ENCODE measurements at regions not wholly inside any gene's neighbourhood (a gene's known extent, or its start where the extent isn't known, plus 50 kb on each side); places are given as distances from the start of the nearest gene placed in this dataset.

- WGBS = 77% methylated on average over 2 of the region's 2 CpGs
Observed at GRCh38 chr10:90417476-90418210, 440.2 kb downstream of the HTR7 start.

GRCh38 chr10:90418869-90419652, 438.8 kb downstream of the HTR7 start:
- no peaks in the 10 kb centered on the region for H3K36me3 ChIP-seq (ENCODE audit: control insufficient read depth in 2 of 2, insufficient read depth in 2 of 2, low read length in 1 of 2)
- no peak for DNase-seq (ENCODE audit: low read depth in 6 of 9, low spot score in 9 of 9)
- WGBS = 97% methylated on average over 7 of the region's 7 CpGs

More at GRCh38 chr10:90417476-90418210, 440.2 kb downstream of the HTR7 start:
- Histone ChIP-seq H3K27me3 (ENCODE audit: control insufficient read depth in 2 of 2, insufficient read depth in 1 of 2, low read length in 1 of 2) (no peaks in the 10 kb centered on the region), H3K4me3 (ENCODE audit: low read length in 2 of 2) (no peak overlapping the region), H3K36me3 (ENCODE audit: control insufficient read depth in 2 of 2, insufficient read depth in 2 of 2, low read length in 1 of 2) (no peaks in the 10 kb centered on the region), H3K4me1 (ENCODE audit: control insufficient read depth in 2 of 2, insufficient read depth in 2 of 2, low read length in 2 of 2) (no peaks in the 10 kb centered on the region), H3K27ac (ENCODE audit: low read depth in 1 of 2, low read length in 1 of 2) (no peak overlapping the region), H3K9me3 (ENCODE audit: control insufficient read depth in 2 of 2, insufficient read depth in 1 of 2, low read length in 1 of 2) (no peaks in the 10 kb centered on the region)
- DNase-seq (ENCODE audit: low read depth in 6 of 9, low spot score in 9 of 9) = no peak

DNA sequence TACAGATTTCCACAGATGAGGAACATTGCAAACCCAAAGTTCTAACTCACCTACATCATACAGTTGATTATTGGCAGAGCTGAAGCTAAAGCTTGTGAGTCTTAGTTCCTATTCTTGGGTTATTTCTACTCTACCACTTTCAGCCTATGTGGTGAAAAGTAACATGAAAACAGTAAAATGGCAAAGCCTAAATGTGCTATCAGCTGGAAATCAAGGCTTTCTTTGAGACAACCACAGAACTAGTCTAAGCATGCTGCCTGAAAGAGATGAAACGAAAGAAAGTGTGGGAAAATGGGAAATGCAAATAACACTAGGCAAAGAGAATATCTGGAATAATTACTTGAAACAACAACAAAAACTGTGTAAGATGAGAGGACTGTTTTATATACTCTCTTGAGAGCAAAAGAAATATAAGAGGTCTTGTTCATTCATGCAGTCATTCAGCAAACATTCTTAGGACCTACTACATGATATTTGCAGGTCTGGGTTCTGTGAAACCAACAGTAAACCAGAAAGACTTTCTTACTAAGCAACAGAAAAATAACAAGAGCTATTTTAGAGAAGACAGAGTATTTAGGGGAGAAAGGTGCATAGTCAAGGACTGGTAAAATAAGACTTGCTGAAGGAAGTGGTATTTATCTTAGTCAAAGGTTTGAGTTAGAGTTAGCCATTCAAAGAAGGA, 437.1 kb downstream of the HTR7 start:
- Histone ChIP-seq H3K27ac (ENCODE audit: low read depth in 1 of 2, low read length in 1 of 2) (no peak overlapping the region), H3K4me1 (ENCODE audit: control insufficient read depth in 2 of 2, insufficient read depth in 2 of 2, low read length in 2 of 2) (no peaks in the 10 kb centered on the region), H3K9me3 (ENCODE audit: control insufficient read depth in 2 of 2, insufficient read depth in 1 of 2, low read length in 1 of 2) (no peaks in the 10 kb centered on the region), H3K27me3 (ENCODE audit: control insufficient read depth in 2 of 2, insufficient read depth in 1 of 2, low read length in 1 of 2) (no peaks in the 10 kb centered on the region), H3K4me3 (ENCODE audit: low read length in 2 of 2) (no peak overlapping the region), H3K36me3 (ENCODE audit: control insufficient read depth in 2 of 2, insufficient read depth in 2 of 2, low read length in 1 of 2) (no peaks in the 10 kb centered on the region)
- DNase-seq (ENCODE audit: low read depth in 6 of 9, low spot score in 9 of 9) = no peak
- WGBS = 87% methylated on average over 1 of the region's 1 CpG

More at GRCh38 chr10:90418869-90419652, 438.8 kb downstream of the HTR7 start:
- no peak overlapping the region for H3K27ac ChIP-seq (ENCODE audit: low read depth in 1 of 2, low read length in 1 of 2)
- H3K9me3 ChIP-seq (ENCODE audit: control insufficient read depth in 2 of 2, insufficient read depth in 1 of 2, low read length in 1 of 2) = no peaks in the 10 kb centered on the region
- no peaks in the 10 kb centered on the region for H3K4me1 ChIP-seq (ENCODE audit: control insufficient read depth in 2 of 2, insufficient read depth in 2 of 2, low read length in 2 of 2)
- no peaks in the 10 kb centered on the region for H3K27me3 ChIP-seq (ENCODE audit: control insufficient read depth in 2 of 2, insufficient read depth in 1 of 2, low read length in 1 of 2)
- no peak overlapping the region for H3K4me3 ChIP-seq (ENCODE audit: low read length in 2 of 2)

- Histone ChIP-seq H3K9me3 (ENCODE audit: control insufficient read depth in 2 of 2, insufficient read depth in 1 of 2, low read length in 1 of 2) (no peaks in the 10 kb centered on the region), H3K4me3 (ENCODE audit: low read length in 2 of 2) (no peak overlapping the region), H3K36me3 (ENCODE audit: control insufficient read depth in 2 of 2, insufficient read depth in 2 of 2, low read length in 1 of 2) (no peaks in the 10 kb centered on the region), H3K4me1 (ENCODE audit: control insufficient read depth in 2 of 2, insufficient read depth in 2 of 2, low read length in 2 of 2) (no peaks in the 10 kb centered on the region), H3K27me3 (ENCODE audit: control insufficient read depth in 2 of 2, insufficient read depth in 1 of 2, low read length in 1 of 2) (no peaks in the 10 kb centered on the region), H3K27ac (ENCODE audit: low read depth in 1 of 2, low read length in 1 of 2) (no peak overlapping the region)
- 95% methylated on average over 2 of the region's 2 CpGs for WGBS
- no peak for DNase-seq (ENCODE audit: low read depth in 6 of 9, low spot score in 9 of 9)
Observed at GRCh38 chr10:90421874-90422273, 436.0 kb downstream of the HTR7 start.

DNA sequence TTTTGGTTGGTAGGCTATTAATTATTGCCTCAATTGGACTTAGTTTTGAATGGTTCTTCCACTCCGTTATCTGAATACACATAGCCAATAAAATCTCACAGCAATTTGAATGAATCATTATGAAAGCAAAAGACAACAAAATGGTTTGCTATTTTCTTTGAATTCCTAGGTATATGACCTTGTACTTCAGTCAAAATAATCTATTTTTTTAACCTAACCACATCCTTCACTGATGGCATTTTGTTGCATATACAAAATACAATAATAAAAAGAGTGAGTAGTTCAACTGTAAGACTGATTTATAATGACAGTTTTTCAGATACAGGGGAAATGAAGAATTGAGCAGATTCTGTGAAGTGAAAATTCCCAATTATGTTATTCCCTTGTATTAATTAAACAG, 433.1 kb downstream of the HTR7 start:
- no peaks in the 10 kb centered on the region for H3K4me1 ChIP-seq (ENCODE audit: control insufficient read depth in 2 of 2, insufficient read depth in 2 of 2, low read length in 2 of 2)
- no peaks in the 10 kb centered on the region for H3K36me3 ChIP-seq (ENCODE audit: control insufficient read depth in 2 of 2, insufficient read depth in 2 of 2, low read length in 1 of 2)
- no peak for DNase-seq (ENCODE audit: low read depth in 6 of 9, low spot score in 9 of 9)
- H3K9me3 ChIP-seq (ENCODE audit: control insufficient read depth in 2 of 2, insufficient read depth in 1 of 2, low read length in 1 of 2) = no peaks in the 10 kb centered on the region
- H3K27ac ChIP-seq (ENCODE audit: low read depth in 1 of 2, low read length in 1 of 2) = no peak overlapping the region
- WGBS = 95% methylated on average over 1 of the region's 1 CpG
- no peak overlapping the region for H3K4me3 ChIP-seq (ENCODE audit: low read length in 2 of 2)
- H3K27me3 ChIP-seq (ENCODE audit: control insufficient read depth in 2 of 2, insufficient read depth in 1 of 2, low read length in 1 of 2) = no peaks in the 10 kb centered on the region

- H3K4me1 ChIP-seq (ENCODE audit: control insufficient read depth in 2 of 2, insufficient read depth in 2 of 2, low read length in 2 of 2) = no peaks in the 10 kb centered on the region
- DNase-seq (ENCODE audit: low read depth in 6 of 9, low spot score in 9 of 9) = no peak
- no peaks in the 10 kb centered on the region for H3K36me3 ChIP-seq (ENCODE audit: control insufficient read depth in 2 of 2, insufficient read depth in 2 of 2, low read length in 1 of 2)
- no peaks in the 10 kb centered on the region for H3K9me3 ChIP-seq (ENCODE audit: control insufficient read depth in 2 of 2, insufficient read depth in 1 of 2, low read length in 1 of 2)
- no peak overlapping the region for H3K4me3 ChIP-seq (ENCODE audit: low read length in 2 of 2)
- WGBS = 36% methylated on average over 1 of the region's 1 CpG
- no peak overlapping the region for H3K27ac ChIP-seq (ENCODE audit: low read depth in 1 of 2, low read length in 1 of 2)
- no peaks in the 10 kb centered on the region for H3K27me3 ChIP-seq (ENCODE audit: control insufficient read depth in 2 of 2, insufficient read depth in 1 of 2, low read length in 1 of 2)
Observed at GRCh38 chr10:90430186-90430585, 427.7 kb downstream of the HTR7 start.

- Histone ChIP-seq H3K4me3 (ENCODE audit: low read length in 2 of 2) (no peak overlapping the region), H3K4me1 (ENCODE audit: control insufficient read depth in 2 of 2, insufficient read depth in 2 of 2, low read length in 2 of 2) (no peaks in the 10 kb centered on the region), H3K27me3 (ENCODE audit: control insufficient read depth in 2 of 2, insufficient read depth in 1 of 2, low read length in 1 of 2) (no peaks in the 10 kb centered on the region), H3K36me3 (ENCODE audit: control insufficient read depth in 2 of 2, insufficient read depth in 2 of 2, low read length in 1 of 2) (no peaks in the 10 kb centered on the region), H3K9me3 (ENCODE audit: control insufficient read depth in 2 of 2, insufficient read depth in 1 of 2, low read length in 1 of 2) (no peaks in the 10 kb centered on the region), H3K27ac (ENCODE audit: low read depth in 1 of 2, low read length in 1 of 2) (no peak overlapping the region)
- DNase-seq (ENCODE audit: low read depth in 6 of 9, low spot score in 9 of 9) = no peak
Observed at GRCh38 chr10:90432866-90433265, 425.0 kb downstream of the HTR7 start.

DNA sequence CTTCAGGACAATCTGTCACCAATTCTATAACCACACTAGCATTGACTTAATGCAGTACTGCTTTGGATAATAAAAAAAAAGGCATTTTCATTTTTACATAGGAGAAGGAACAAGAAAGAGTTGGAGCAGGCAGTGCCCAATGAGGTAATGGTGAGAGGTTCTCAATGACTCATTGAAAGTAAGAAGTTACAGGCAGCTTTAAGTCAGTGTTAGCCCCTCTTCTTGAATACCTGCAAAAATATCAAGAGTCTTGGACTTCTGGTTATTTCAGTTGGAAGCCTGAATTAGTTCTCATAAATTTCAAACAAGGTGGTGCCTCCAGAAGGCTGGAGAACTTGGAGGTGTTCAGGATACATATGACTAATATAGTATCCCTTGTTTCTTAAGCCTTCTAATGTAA, 422.5 kb downstream of the HTR7 start:
- Histone ChIP-seq H3K4me3 (ENCODE audit: low read length in 2 of 2) (no peak overlapping the region), H3K27me3 (ENCODE audit: control insufficient read depth in 2 of 2, insufficient read depth in 1 of 2, low read length in 1 of 2) (no peaks in the 10 kb centered on the region), H3K9me3 (ENCODE audit: control insufficient read depth in 2 of 2, insufficient read depth in 1 of 2, low read length in 1 of 2) (no peaks in the 10 kb centered on the region)

GRCh38 chr10:90437452-90437851, 420.4 kb downstream of the HTR7 start:
- Histone ChIP-seq H3K4me1 (ENCODE audit: control insufficient read depth in 2 of 2, insufficient read depth in 2 of 2, low read length in 2 of 2) (no peaks in the 10 kb centered on the region), H3K9me3 (ENCODE audit: control insufficient read depth in 2 of 2, insufficient read depth in 1 of 2, low read length in 1 of 2) (peaks cover 0 to 9% of the 10 kb centered on the region in 2 donors), H3K36me3 (ENCODE audit: control insufficient read depth in 2 of 2, insufficient read depth in 2 of 2, low read length in 1 of 2) (no peaks in the 10 kb centered on the region), H3K27me3 (ENCODE audit: control insufficient read depth in 2 of 2, insufficient read depth in 1 of 2, low read length in 1 of 2) (no peaks in the 10 kb centered on the region), H3K27ac (ENCODE audit: low read depth in 1 of 2, low read length in 1 of 2) (no peak overlapping the region), H3K4me3 (ENCODE audit: low read length in 2 of 2) (no peak overlapping the region)
- no peak for DNase-seq (ENCODE audit: low read depth in 6 of 9, low spot score in 9 of 9)
- WGBS = 79% methylated on average over 1 of the region's 1 CpG

More for the DNA sequence above, 422.5 kb downstream of the HTR7 start:
- no peak overlapping the region for H3K27ac ChIP-seq (ENCODE audit: low read depth in 1 of 2, low read length in 1 of 2)
- no peak for DNase-seq (ENCODE audit: low read depth in 6 of 9, low spot score in 9 of 9)
- H3K4me1 ChIP-seq (ENCODE audit: control insufficient read depth in 2 of 2, insufficient read depth in 2 of 2, low read length in 2 of 2) = no peaks in the 10 kb centered on the region
- H3K36me3 ChIP-seq (ENCODE audit: control insufficient read depth in 2 of 2, insufficient read depth in 2 of 2, low read length in 1 of 2) = no peaks in the 10 kb centered on the region
